Upper lobe of left lung (tissue), 6 donors: ENCODE measurements at regions not wholly inside any gene's neighbourhood (a gene's known extent, or its start where the extent isn't known, plus 50 kb on each side); places are given as distances from the start of the nearest gene placed in this dataset.

Experiments
- ATAC-seq, 2 donors: fragments of 200-7000 bp; cut with Tn5 transposase; one replicate each; pipeline ENCODE4 v1.9.1; 2022; ENCODE audit warnings: mild to moderate bottlenecking in 2 of 2, moderate library complexity in 2 of 2; ENCODE audit not compliant: low FRiP score in 2 of 2
- DNase-seq, 2 donors: peaks; one replicate each; pipeline ENCODE4 v3.0.0-alpha.2; 2019 to 2020
- H3K27ac ChIP-seq, 4 donors: fragments of 200-600 bp; sonication (generic); one replicate each; pipeline ENCODE4 v1.5.1; 2016 to 2019
- H3K27me3 ChIP-seq, 4 donors: fragments of 200-600 bp; sonication (generic); one replicate each; pipeline ENCODE4 v1.5.1; 2017 to 2019
- H3K36me3 ChIP-seq, 4 donors: fragments of 200-600 bp; sonication (generic); one replicate each; pipeline ENCODE4 v1.5.1; 2016 to 2019
- H3K4me1 ChIP-seq, 4 donors: fragments of 200-600 bp; sonication (generic); one replicate each; pipeline ENCODE4 v1.5.1; 2018 to 2019
- H3K4me3 ChIP-seq, 4 donors: fragments of 200-600 bp; sonication (generic); one replicate each; pipeline ENCODE4 v1.5.1; 2017 to 2019; ENCODE audit warnings: mild to moderate bottlenecking in 2 of 4, moderate library complexity in 1 of 4
- H3K9me3 ChIP-seq, 4 donors: fragments of 200-600 bp; sonication (generic); one replicate each; pipeline ENCODE4 v1.5.1; 2018 to 2019
- EP300 ChIP-seq, 4 donors: sonication (generic); formaldehyde crosslinking; IDR thresholded peaks; one replicate each; pipeline ENCODE4 v1.5.1; 2017; ENCODE audit warnings: antibody characterized with exemption in 4 of 4, control low read depth in 2 of 4
- POLR2A ChIP-seq, 4 donors: fragments of 450-650 bp; IDR thresholded peaks; one replicate each; pipeline ENCODE4 v1.5.1; 2016 to 2017; ENCODE audit warnings: antibody characterized with exemption in 4 of 4, mild to moderate bottlenecking in 2 of 4
- POLR2AphosphoS5 ChIP-seq, 2 donors: sonication (generic); formaldehyde crosslinking; IDR thresholded peaks; one replicate each; pipeline ENCODE4 v1.5.1; 2017; ENCODE audit warnings: antibody characterized with exemption in 2 of 2
- WGBS, 2 donors: methylation state at CpG; one replicate each; pipeline ENCODE4 v1.1.5; 2017 to 2018; 5-methylcytosine and 5-hydroxymethylcytosine counted together
- TF ChIP-seq, protein P1 (sequence below), 6 experiments: fragments of 450-650 bp in 4 of 6; fragments of 200-600 bp in 2 of 6; sonication (generic) in 2 of 6; IDR thresholded peaks; one replicate each; pipeline ENCODE4 v1.5.1; 2016 to 2019; ENCODE audit warnings: antibody characterized with exemption in 6 of 6
- donor health status: DM: no; HTN: no; CAD: no; lungs with moderate emphysema.
- donor health status: DM: no; HTN: yes; CAD: no; lungs with severe emphysema.

DNA sequence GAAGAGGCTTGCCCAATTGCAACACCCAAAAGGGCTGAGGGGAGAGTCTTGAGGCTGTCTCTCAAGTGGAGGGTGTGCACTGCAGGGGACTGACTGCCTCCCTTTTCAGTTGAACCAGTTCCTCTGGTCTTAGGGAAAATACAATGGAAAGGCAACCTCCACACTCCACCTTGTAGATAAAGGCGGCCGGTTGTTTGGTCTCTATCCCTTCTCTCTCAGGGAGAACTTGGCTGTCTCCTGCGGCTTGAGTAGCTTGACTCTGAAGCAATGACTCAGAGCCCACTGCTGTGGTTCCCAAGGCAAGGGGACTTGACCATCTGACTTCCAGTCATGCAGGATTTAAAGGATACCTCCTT, 143.2 kb upstream of the UMPS start:
- DNase-seq (peak in 1 of 2 donors; percentile 72), ATAC-seq (peak in 1 of 2 donors; percentile 66)
- no peaks in the 10 kb centered on the region for H3K9me3 ChIP-seq
- 55 to 72% methylated on average over 3 of the region's 3 CpGs for WGBS, 2 donors
- no peaks in the 10 kb centered on the region for H3K27me3 ChIP-seq
- TF ChIP-seq EP300 (IDR thresholded peaks at IDR 0.05) (no peak), POLR2A (IDR thresholded peaks at IDR 0.05) (no peak), POLR2AphosphoS5 (IDR thresholded peaks at IDR 0.05) (peak in 1 of 2 donors; percentile 27)
- TF ChIP-seq, protein P1, sequence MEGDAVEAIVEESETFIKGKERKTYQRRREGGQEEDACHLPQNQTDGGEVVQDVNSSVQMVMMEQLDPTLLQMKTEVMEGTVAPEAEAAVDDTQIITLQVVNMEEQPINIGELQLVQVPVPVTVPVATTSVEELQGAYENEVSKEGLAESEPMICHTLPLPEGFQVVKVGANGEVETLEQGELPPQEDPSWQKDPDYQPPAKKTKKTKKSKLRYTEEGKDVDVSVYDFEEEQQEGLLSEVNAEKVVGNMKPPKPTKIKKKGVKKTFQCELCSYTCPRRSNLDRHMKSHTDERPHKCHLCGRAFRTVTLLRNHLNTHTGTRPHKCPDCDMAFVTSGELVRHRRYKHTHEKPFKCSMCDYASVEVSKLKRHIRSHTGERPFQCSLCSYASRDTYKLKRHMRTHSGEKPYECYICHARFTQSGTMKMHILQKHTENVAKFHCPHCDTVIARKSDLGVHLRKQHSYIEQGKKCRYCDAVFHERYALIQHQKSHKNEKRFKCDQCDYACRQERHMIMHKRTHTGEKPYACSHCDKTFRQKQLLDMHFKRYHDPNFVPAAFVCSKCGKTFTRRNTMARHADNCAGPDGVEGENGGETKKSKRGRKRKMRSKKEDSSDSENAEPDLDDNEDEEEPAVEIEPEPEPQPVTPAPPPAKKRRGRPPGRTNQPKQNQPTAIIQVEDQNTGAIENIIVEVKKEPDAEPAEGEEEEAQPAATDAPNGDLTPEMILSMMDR (IDR thresholded peaks at IDR 0.05), result no peak
- no peak overlapping the region for H3K27ac ChIP-seq
- H3K36me3 ChIP-seq, result no peaks in the 10 kb centered on the region
- peaks cover 11 to 20% (median 15%) of the 10 kb centered on the region in 4 donors for H3K4me1 ChIP-seq
- H3K4me3 ChIP-seq, result no peak overlapping the region

DNA sequence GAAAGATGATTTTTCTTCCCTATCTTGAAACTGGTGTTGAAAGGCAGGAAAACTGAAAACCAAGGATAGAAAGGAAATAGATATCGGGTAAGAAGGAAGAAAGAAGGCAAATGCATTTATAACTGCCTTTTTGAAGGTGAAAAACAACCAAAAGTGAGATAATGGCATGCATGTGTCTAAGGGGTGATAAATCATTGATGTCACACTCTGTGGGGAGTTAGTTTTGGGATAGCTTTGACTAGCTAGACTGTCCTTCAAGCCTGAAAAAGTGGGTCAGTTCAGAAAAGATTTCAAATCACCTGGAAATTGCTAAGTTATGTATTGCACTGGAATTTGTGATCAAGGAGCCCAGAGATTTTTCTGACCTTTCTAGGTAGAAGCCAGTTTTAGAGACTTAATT, 142.2 kb upstream of the UMPS start:
- Histone ChIP-seq H3K4me3 (no peak overlapping the region), H3K36me3 (no peaks in the 10 kb centered on the region), H3K9me3 (no peaks in the 10 kb centered on the region), H3K4me1 (peaks cover 11 to 26% (median 18%) of the 10 kb centered on the region in 4 donors), H3K27ac (no peak overlapping the region), H3K27me3 (no peaks in the 10 kb centered on the region)
- ATAC-seq (no peak), DNase-seq (no peak)
- 83 to 94% methylated on average over 1 of the region's 1 CpG for WGBS, 2 donors
- TF ChIP-seq, protein P1 (IDR thresholded peaks at IDR 0.05), result no peak
- TF ChIP-seq POLR2AphosphoS5 (IDR thresholded peaks at IDR 0.05) (no peak), POLR2A (IDR thresholded peaks at IDR 0.05) (no peak), EP300 (IDR thresholded peaks at IDR 0.05) (no peak)

DNA sequence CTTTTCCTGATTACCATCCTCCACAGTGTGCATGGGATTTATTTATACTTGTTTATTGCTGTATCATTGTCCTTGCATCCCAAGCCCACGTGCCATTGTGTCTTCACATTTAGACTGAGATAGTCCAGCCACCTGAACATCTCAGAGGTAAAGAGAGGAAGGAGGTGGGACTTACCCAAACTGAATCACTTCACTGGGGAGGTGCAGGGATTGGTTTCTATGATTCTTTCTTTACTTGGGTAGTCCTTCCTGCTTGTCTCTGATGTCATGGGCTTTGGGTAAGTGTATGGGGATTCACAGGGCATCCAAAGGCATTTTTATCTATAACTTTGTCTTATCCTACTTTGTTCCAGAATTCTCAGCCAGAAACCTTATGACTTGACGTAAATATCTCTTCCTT, 141.5 kb upstream of the UMPS start:
- DNase-seq (no peak), ATAC-seq (no peak)
- Histone ChIP-seq H3K9me3 (no peaks in the 10 kb centered on the region), H3K27ac (no peak overlapping the region), H3K27me3 (no peaks in the 10 kb centered on the region), H3K4me3 (no peak overlapping the region), H3K36me3 (no peaks in the 10 kb centered on the region), H3K4me1 (peaks cover 11 to 30% (median 18%) of the 10 kb centered on the region in 4 donors)
- TF ChIP-seq POLR2AphosphoS5 (IDR thresholded peaks at IDR 0.05) (no peak), EP300 (IDR thresholded peaks at IDR 0.05) (no peak), POLR2A (IDR thresholded peaks at IDR 0.05) (no peak)
- TF ChIP-seq, protein P1 (IDR thresholded peaks at IDR 0.05), result no peak
- 83 to 86% methylated on average over 2 of the region's 2 CpGs for WGBS, 2 donors

DNA sequence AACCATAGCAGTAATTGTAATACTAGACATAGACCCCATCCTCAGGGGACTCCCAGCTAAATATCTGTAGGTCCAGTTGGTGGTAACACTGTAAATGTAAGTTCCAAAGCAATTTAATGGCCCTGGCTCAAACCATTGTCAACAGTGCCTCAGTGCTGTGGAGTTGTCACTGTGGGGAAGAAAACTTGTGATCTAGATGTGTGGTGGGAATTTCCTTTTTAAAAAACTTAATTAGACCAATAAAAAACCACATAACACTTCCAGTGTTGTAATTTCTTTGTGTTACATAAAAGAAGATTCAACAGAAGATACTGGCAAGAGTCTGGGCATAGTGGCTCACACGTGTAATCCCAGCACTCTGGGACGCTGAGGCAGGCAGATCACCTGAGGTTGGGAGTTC, 138.6 kb upstream of the UMPS start:
- H3K9me3 ChIP-seq, result no peaks in the 10 kb centered on the region
- peaks cover 0 to 14% (median 2%) of the 10 kb centered on the region in 4 donors for H3K4me1 ChIP-seq
- no peak overlapping the region for H3K4me3 ChIP-seq
- 86% methylated on average over 2 of the region's 2 CpGs for WGBS, 2 donors
- DNase-seq, result no peak
- H3K36me3 ChIP-seq, result no peaks in the 10 kb centered on the region
- no peak for ATAC-seq
- H3K27me3 ChIP-seq, result no peaks in the 10 kb centered on the region
- H3K27ac ChIP-seq, result no peak overlapping the region
- TF ChIP-seq EP300 (IDR thresholded peaks at IDR 0.05), result no peak
- no peak for TF ChIP-seq POLR2AphosphoS5 (IDR thresholded peaks at IDR 0.05)
- no peak for TF ChIP-seq POLR2A (IDR thresholded peaks at IDR 0.05)
- TF ChIP-seq, protein P1 (IDR thresholded peaks at IDR 0.05), result no peak

DNA sequence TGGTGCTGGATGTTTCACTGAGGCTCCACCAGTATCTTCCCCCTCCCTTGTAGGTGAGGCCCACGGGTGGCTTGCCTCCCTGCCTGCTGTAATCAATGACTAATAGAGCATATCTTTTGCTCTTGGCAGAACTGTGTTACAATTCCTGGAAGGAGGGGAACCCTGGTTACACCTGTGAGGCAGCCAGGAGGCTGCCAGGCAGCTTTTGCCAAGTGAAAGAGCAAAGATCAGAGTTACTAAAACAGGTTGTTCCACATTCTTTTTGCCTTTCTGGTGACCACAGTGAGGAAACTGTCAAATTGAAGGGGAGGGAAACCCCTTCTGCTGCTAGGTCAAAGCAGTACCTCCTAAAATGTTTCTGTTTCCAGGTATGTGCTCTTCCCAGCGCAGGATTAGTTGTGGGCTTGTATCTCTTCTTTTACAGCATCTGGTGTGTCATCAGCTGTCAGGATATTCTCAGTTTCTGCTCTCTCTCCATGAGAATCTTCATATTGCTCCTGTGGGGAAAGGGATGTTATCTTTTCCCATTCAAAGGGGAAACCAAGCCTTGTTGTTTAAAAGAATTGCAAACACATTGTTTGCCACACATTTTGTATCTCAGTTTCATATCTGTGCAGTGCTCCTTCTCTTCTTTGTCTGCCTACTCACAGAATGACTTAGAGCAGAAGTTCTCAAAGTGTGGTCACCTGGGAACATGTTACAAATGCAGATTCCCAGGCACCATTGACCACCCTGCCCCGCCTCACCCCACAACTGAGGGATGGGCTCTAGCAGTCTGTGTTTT, 137.4 kb upstream of the UMPS start:
- H3K27me3 ChIP-seq, result no peaks in the 10 kb centered on the region
- H3K27ac ChIP-seq, result no peak overlapping the region
- no peak overlapping the region for H3K4me3 ChIP-seq
- H3K36me3 ChIP-seq, result no peaks in the 10 kb centered on the region
- H3K9me3 ChIP-seq, result no peaks in the 10 kb centered on the region
- DNase-seq (peak in 1 of 2 donors; percentile 62), ATAC-seq (peak; percentile 32 to 82)
- TF ChIP-seq EP300 (IDR thresholded peaks at IDR 0.05) (peak in 2 of 4 donors; percentile 24 to 63), POLR2A (IDR thresholded peaks at IDR 0.05) (no peak), POLR2AphosphoS5 (IDR thresholded peaks at IDR 0.05) (peak in 1 of 2 donors; percentile 17)
- peaks cover 0 to 12% (median 2%) of the 10 kb centered on the region in 4 donors for H3K4me1 ChIP-seq
- 62 to 66% methylated on average over 3 of the region's 3 CpGs for WGBS, 2 donors
